ENCODE measurements at regions not wholly inside any gene's neighbourhood (a gene's known extent, or its start where the extent isn't known, plus 50 kb on each side); places are given as distances from the start of the nearest gene placed in this dataset.

- no peak overlapping the region for H3K4me3 ChIP-seq
- no peaks in the 10 kb centered on the region for H3K9me3 ChIP-seq
- intact Hi-C loops (cut with DNase I; ENCODE audit: low total_unique reads) = no loop called here
- no peaks in the 10 kb centered on the region for H3K36me3 ChIP-seq
- no peak overlapping the region for H3K27ac ChIP-seq
- TF ChIP-seq CTCF (IDR thresholded peaks at IDR 0.05) = no peak
- H3K4me1 ChIP-seq = peaks cover 0 to 8% (median 0%) of the 10 kb centered on the region in 4 donors
- DNase-seq = peak in 1 of 2 donors; percentile 23
- H3K27me3 ChIP-seq = peaks cover 0 to 8% of the 10 kb centered on the region in 2 donors
Observed at GRCh38 chr6:16903470-16903869, 142.2 kb upstream of the ATXN1 start.

- intact Hi-C loops (cut with DNase I; ENCODE audit: low total_unique reads) = no loop called here
- DNase-seq = no peak
Observed at GRCh38 chr6:16902502-16902901, 141.2 kb upstream of the ATXN1 start.

GRCh38 chr6:16901782-16902181 is 140.5 kb upstream of the ATXN1 start:
- no peaks in the 10 kb centered on the region for H3K36me3 ChIP-seq
- H3K27ac ChIP-seq = no peak overlapping the region
- intact Hi-C loops (cut with DNase I; ENCODE audit: low total_unique reads) = no loop called here
- DNase-seq = peak; percentile 75 to 83
- H3K9me3 ChIP-seq = no peaks in the 10 kb centered on the region
- peaks cover 0 to 10% of the 10 kb centered on the region in 2 donors for H3K27me3 ChIP-seq
- peaks cover 0 to 8% (median 0%) of the 10 kb centered on the region in 4 donors for H3K4me1 ChIP-seq
- H3K4me3 ChIP-seq = no peak overlapping the region
- no peak for TF ChIP-seq CTCF (IDR thresholded peaks at IDR 0.05)

More at GRCh38 chr6:16902502-16902901, 141.2 kb upstream of the ATXN1 start:
- Histone ChIP-seq H3K27me3 (peaks cover 0 to 9% of the 10 kb centered on the region in 2 donors), H3K9me3 (no peaks in the 10 kb centered on the region), H3K36me3 (no peaks in the 10 kb centered on the region), H3K4me3 (no peak overlapping the region), H3K27ac (no peak overlapping the region), H3K4me1 (peaks cover 0 to 8% (median 0%) of the 10 kb centered on the region in 4 donors)
- TF ChIP-seq CTCF (IDR thresholded peaks at IDR 0.05) = no peak

- Histone ChIP-seq H3K9me3 (no peaks in the 10 kb centered on the region), H3K4me1 (peaks cover 0 to 8% (median 0%) of the 10 kb centered on the region in 4 donors), H3K36me3 (no peaks in the 10 kb centered on the region), H3K27me3 (peaks cover 0 to 12% of the 10 kb centered on the region in 2 donors), H3K4me3 (no peak overlapping the region), H3K27ac (no peak overlapping the region)
- TF ChIP-seq CTCF (IDR thresholded peaks at IDR 0.05) = no peak
- DNase-seq = no peak
- intact Hi-C loops (cut with DNase I; ENCODE audit: low total_unique reads) = no loop called here
Observed at GRCh38 chr6:16901306-16901705, 140.0 kb upstream of the ATXN1 start.

GRCh38 chr6:16898640-16899396 is 137.6 kb upstream of the ATXN1 start:
- no peak for DNase-seq
- peaks cover 0 to 8% (median 0%) of the 10 kb centered on the region in 4 donors for H3K4me1 ChIP-seq
- peaks cover 0 to 3% (median 0%) of the 10 kb centered on the region in 3 donors for H3K9me3 ChIP-seq
- H3K36me3 ChIP-seq = no peaks in the 10 kb centered on the region
- intact Hi-C loops (cut with DNase I; ENCODE audit: low total_unique reads) = no loop called here
- no peak for TF ChIP-seq CTCF (IDR thresholded peaks at IDR 0.05)
- no peak overlapping the region for H3K4me3 ChIP-seq
- no peak overlapping the region for H3K27ac ChIP-seq
- H3K27me3 ChIP-seq = peaks cover 0 to 12% of the 10 kb centered on the region in 2 donors
